HG02678 (cell line): ENCODE measurements at regions not wholly inside any gene's neighbourhood (a gene's known extent, or its start where the extent isn't known, plus 50 kb on each side); places are given as distances from the start of the nearest gene placed in this dataset.
"Not testable (repeated sequence)": the region's sequence is repeated elsewhere in the genome, so short reads cannot be mapped to it uniquely, and the experiment has no call there.

ENCODE experiments used
- ATAC-seq: cut with Tn5 transposase; IDR thresholded peaks from one replicate; pipeline ENCODE4 v1.9.1; 2021; ENCODE audit warnings: mild to moderate bottlenecking, moderate library complexity; ENCODE audit not compliant: unreplicated experiment

- no peak for ATAC-seq
Observed at GRCh38 chr2:16066261-16067036, 126.1 kb downstream of the MYCN start.

- not testable (repeated sequence) for ATAC-seq
Observed at GRCh38 chr2:16065272-16066069, 125.1 kb downstream of the MYCN start.

- no peak for ATAC-seq
Observed at GRCh38 chr2:16064745-16065144, 124.4 kb downstream of the MYCN start.

GRCh38 chr2:16063955-16064633 is 123.7 kb downstream of the MYCN start:
- ATAC-seq: no peak

- ATAC-seq: no peak
Observed at GRCh38 chr2:16063251-16063850, 123.0 kb downstream of the MYCN start.

- ATAC-seq: no peak
Observed at GRCh38 chr2:16062471-16063250, 122.3 kb downstream of the MYCN start.

- no peak for ATAC-seq
Observed at GRCh38 chr2:16061441-16062217, 121.3 kb downstream of the MYCN start.

- ATAC-seq: no peak
Observed at GRCh38 chr2:16060936-16061338, 120.6 kb downstream of the MYCN start.

- ATAC-seq: no peak
Observed at GRCh38 chr2:16060125-16060935, 120.0 kb downstream of the MYCN start.

GRCh38 chr2:16059393-16060016 is 119.2 kb downstream of the MYCN start:
- ATAC-seq: no peak

- no peak for ATAC-seq
Observed at GRCh38 chr2:16058747-16059358, 118.5 kb downstream of the MYCN start.

GRCh38 chr2:16058256-16058655 is 117.9 kb downstream of the MYCN start:
- no peak for ATAC-seq

- ATAC-seq: no peak
Observed at GRCh38 chr2:16057661-16058060, 117.3 kb downstream of the MYCN start.

GRCh38 chr2:16055848-16056580 is 115.7 kb downstream of the MYCN start:
- ATAC-seq: peak; percentile 76

GRCh38 chr2:16053437-16054257 is 113.3 kb downstream of the MYCN start:
- ATAC-seq: no peak

- ATAC-seq: not testable (repeated sequence)
Observed at GRCh38 chr2:16052571-16053052, 112.3 kb downstream of the MYCN start.
